K562 (cell line): ENCODE measurements at regions not wholly inside any gene's neighbourhood (a gene's known extent, or its start where the extent isn't known, plus 50 kb on each side); places are given as distances from the start of the nearest gene placed in this dataset.

Experiments
- ATAC-seq: fragments of 200-7000 bp; cut with Tn5 transposase; 3 replicates; pipeline ENCODE4 v1.9.1; 2020; ENCODE audit warnings: moderate library complexity
- BruUV-seq: library from RNA; stranded (reverse); fragments of 400-500 nt; replicated peaks from 2 replicates; lab custom pipeline; 2021; lab: Mats Ljungman, UMichigan
- CTCF ChIA-PET: fragments of 300-600 bp; formaldehyde crosslinking; extraction: SDS; loops from one replicate; lab custom pipeline; 2021; ENCODE audit warnings: low intra/inter-chr PET ratio; lab: Yijun Ruan, JAX
- POLR2A ChIA-PET: fragments of 300-600, 350-650 bp; sonication (Branson Sonifier 250); formaldehyde crosslinking; extraction: SDS; loops from one replicate; lab custom pipeline; 2021; ENCODE audit warnings: antibody characterized with exemption, inconsistent platforms; lab: Yijun Ruan, JAX
- DNase-seq, 4 experiments: peaks; one replicate each; pipeline versions ENCODE4 v3.0.0 to v3.0.0-alpha.2; 2011 to 2018; ENCODE audit warnings: low spot score in 3 of 4, mixed read lengths in 3 of 4; ENCODE audit errors: extremely low read depth in 1 of 4
- FAIRE-seq: peaks from 2 replicates; lab custom pipeline; 2011; peaks lifted over from hg19 to GRCh38; lab: Jason Lieb, UNC
- H2AFZ ChIP-seq: 2 replicates; pipeline ENCODE4 v1.6.0; 2011; ENCODE audit warnings: low read depth, low read length, control low read depth, inconsistent platforms
- H3K27ac ChIP-seq: fragments of 200-600 bp; 3 replicates; pipeline ENCODE4 v1.8.0; 2011; ENCODE audit warnings: low read depth, mild to moderate bottlenecking, control low read depth, inconsistent platforms, low read length, moderate library complexity, mixed read lengths; ENCODE audit errors: extremely low read depth
- H3K27me3 ChIP-seq, 2 experiments: fragments of 300-600 bp in 1 of 2; 2 replicates in 1 of 2; 3 replicates in 1 of 2; pipeline versions ENCODE4 v1.6.0 to v1.8.0; 2011; ENCODE audit warnings: inconsistent platforms in 2 of 2, low read length in 2 of 2, mild to moderate bottlenecking in 1 of 2, mixed read lengths in 1 of 2, moderate library complexity in 1 of 2; ENCODE audit not compliant: control insufficient read depth in 2 of 2, insufficient read depth in 2 of 2
- H3K36me3 ChIP-seq: fragments of 300-600 bp; 3 replicates; pipeline ENCODE4 v1.8.0; 2011; ENCODE audit warnings: mild to moderate bottlenecking, low read length, inconsistent platforms; ENCODE audit not compliant: control insufficient read depth, insufficient read depth
- H3K4me1 ChIP-seq, 2 experiments: fragments of 200-600 bp in 1 of 2; replicated peaks in 1 of 2; 2 replicates in 1 of 2; 3 replicates in 1 of 2; pipeline versions ENCODE4 v1.5.1 to v1.8.0; 2011; ENCODE audit warnings: inconsistent platforms in 2 of 2, low read length in 2 of 2, mild to moderate bottlenecking in 1 of 2, mixed read lengths in 1 of 2, moderate library complexity in 1 of 2; ENCODE audit not compliant: control insufficient read depth in 2 of 2, insufficient read depth in 2 of 2
- H3K4me2 ChIP-seq: 2 replicates; pipeline ENCODE4 v1.6.1; 2011; ENCODE audit warnings: low read length, control low read depth, inconsistent platforms, mixed read lengths; ENCODE audit not compliant: insufficient read depth
- H3K4me3 ChIP-seq: fragments of 200-600 bp; sonication (generic), shearing (Covaris generic); 2 replicates; pipeline ENCODE4 v1.5.1; 2016; ENCODE audit warnings: control low read depth, inconsistent platforms
- H3K79me2 ChIP-seq: fragments of 200-600 bp; 3 replicates; pipeline ENCODE4 v1.8.0; 2011; ENCODE audit warnings: low read length, inconsistent platforms; ENCODE audit not compliant: control insufficient read depth, insufficient read depth
- H3K9ac ChIP-seq, 2 experiments: 2 replicates each; pipeline versions ENCODE4 v1.6.0 to v1.6.1; 2011; ENCODE audit warnings: low read depth in 2 of 2, low read length in 2 of 2, control low read depth in 1 of 2, inconsistent platforms in 1 of 2, mild to moderate bottlenecking in 1 of 2, mixed read lengths in 1 of 2; ENCODE audit not compliant: insufficient read depth in 1 of 2
- H3K9me1 ChIP-seq: one replicate; pipeline ENCODE4 v1.6.0; 2011; ENCODE audit warnings: inconsistent platforms, mild to moderate bottlenecking, low read length, moderate library complexity; ENCODE audit not compliant: control insufficient read depth, insufficient read depth
- H3K9me3 ChIP-seq: replicated peaks from 2 replicates; pipeline ENCODE4 v1.5.1; 2011; ENCODE audit warnings: low read depth, low read length, inconsistent platforms; ENCODE audit not compliant: control insufficient read depth, insufficient read depth
- H4K20me1 ChIP-seq: replicated peaks from 2 replicates; pipeline ENCODE4 v1.6.1; 2011; ENCODE audit warnings: low read length, inconsistent platforms, mixed read lengths; ENCODE audit not compliant: control insufficient read depth, insufficient read depth
- GTF2E2 ChIP-seq: fragments of 200-800 bp; sonication (Bioruptor generic); IDR thresholded peaks from 2 replicates; pipeline ENCODE4 v1.6.1; 2016; ENCODE audit warnings: missing genetic modification characterization, missing compliant biosample characterization
- HDAC3 ChIP-seq: fragments of 450-650 bp; IDR thresholded peaks from 2 replicates; pipeline ENCODE4 v1.6.1; 2018; ENCODE audit warnings: borderline replicate concordance, mild to moderate bottlenecking, moderate library complexity; ENCODE audit not compliant: partially characterized antibody
- HEY1 ChIP-seq: fragments of 250-450 bp; sonication (Bioruptor Pico); IDR thresholded peaks from 2 replicates; pipeline ENCODE4 v1.5.0; 2020; ENCODE audit warnings: mild to moderate bottlenecking, moderate library complexity, borderline replicate concordance
- SLC30A9 ChIP-seq: fragments of 250-450 bp; sonication (Bioruptor Pico); IDR thresholded peaks from 2 replicates; pipeline ENCODE4 v1.8.0; 2022; ENCODE audit warnings: mild to moderate bottlenecking, moderate library complexity
- SMARCB1 ChIP-seq: IDR thresholded peaks from 2 replicates; pipeline ENCODE4 v1.6.1; 2011; ENCODE audit warnings: improper control_type of control experiment, low read depth; ENCODE audit not compliant: insufficient read length
- ZBTB2 ChIP-seq: fragments of 450-650 bp; IDR thresholded peaks from 2 replicates; pipeline ENCODE4 v1.6.1; 2016; ENCODE audit warnings: antibody characterized with exemption
- ZC3H11A ChIP-seq: IDR thresholded peaks from 2 replicates; pipeline ENCODE4 v1.6.1; 2012; ENCODE audit warnings: low read depth, low read length, improper control_type of control experiment
- ZFP1 ChIP-seq: fragments of 450-650 bp; formaldehyde crosslinking; IDR thresholded peaks from 2 replicates; pipeline ENCODE4 v1.4.0; 2020; ENCODE audit warnings: mild to moderate bottlenecking, mixed read lengths
- WGBS: fragments of 100-300 bp; shearing (Covaris generic); methylation state at CpG from one replicate; pipeline ENCODE4 v1.1.6; 2016; ENCODE audit warnings: low coverage, mixed read lengths; ENCODE audit not compliant: insufficient coverage; ENCODE audit errors: missing lambda C conversion rate; 5-methylcytosine and 5-hydroxymethylcytosine counted together
- in situ Hi-C: fragments of 300-500 bp; cut with MboI; formaldehyde crosslinking; loops from 4 replicates; pipeline ENCODE4 v1.15.0; 2018; ENCODE audit warnings: inconsistent platforms, mixed read lengths
- intact Hi-C: fragments of 100-400 bp; cut with micrococcal nuclease; formaldehyde crosslinking; loops from 2 replicates; pipeline ENCODE4 v1.14.2; 2022
- TF ChIP-seq, protein P1 (sequence below): fragments of 450-650 bp; IDR thresholded peaks from 2 replicates; pipeline ENCODE4 v1.6.1; 2018; ENCODE audit not compliant: partially characterized antibody
- TF ChIP-seq, protein P2 (sequence below), 3 experiments: fragments of 200-800 bp in 1 of 3; fragments of 250-450 bp in 1 of 3; fragments of 450-650 bp in 1 of 3; sonication (Bioruptor Pico) in 1 of 3; sonication (Bioruptor generic) in 1 of 3; formaldehyde crosslinking in 1 of 3; IDR thresholded peaks; 2 replicates each; pipeline versions ENCODE4 v1.6.1 to v1.8.0; 2016 to 2022; ENCODE audit warnings: mild to moderate bottlenecking in 2 of 3, missing genetic modification characterization in 2 of 3, missing compliant biosample characterization in 1 of 3, moderate library complexity in 1 of 3

DNA sequence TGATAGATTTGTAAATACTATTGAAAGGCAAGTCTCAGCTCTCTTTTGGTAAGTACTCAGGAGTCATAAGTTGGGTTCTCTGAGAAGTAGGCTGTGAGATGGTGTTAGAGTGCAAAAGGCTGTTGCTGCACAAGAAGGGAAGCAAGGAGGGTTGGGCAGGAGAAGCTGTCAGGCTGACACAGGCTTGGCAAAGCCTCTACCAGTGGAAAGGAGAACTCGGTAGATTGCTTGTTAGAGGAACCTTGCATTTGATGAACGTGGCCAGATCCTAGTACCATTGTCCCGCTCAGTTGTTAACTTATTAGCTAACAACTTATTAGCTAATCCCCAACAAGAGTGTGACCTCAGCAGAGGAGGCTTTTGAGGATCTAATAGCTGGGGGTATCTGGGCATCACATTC lies 449.3 kb upstream of the BOD1L1 start:
- Histone ChIP-seq H3K27me3 (no peaks in the 10 kb centered on the region), H3K9me1 (no peaks in the 10 kb centered on the region), H3K27ac (no peak overlapping the region), H3K36me3 (no peaks in the 10 kb centered on the region), H2AFZ (no peak overlapping the region), H3K9me3 (peaks cover 4% of the 10 kb centered on the region), H3K79me2 (no peaks in the 10 kb centered on the region), H3K4me1 (no peaks in the 10 kb centered on the region), H3K4me3 (no peak overlapping the region), H3K4me2 (no peak overlapping the region), H4K20me1 (no peaks in the 10 kb centered on the region), H3K9ac (no peak overlapping the region)
- in situ Hi-C loops (no loop called here), intact Hi-C loops (no loop called here)
- 0% methylated on average over 3 of the region's 3 CpGs for WGBS
- no peak for DNase-seq
- BruUV-seq: no TSS peak
- ATAC-seq: no peak
- TF ChIP-seq, protein P1, sequence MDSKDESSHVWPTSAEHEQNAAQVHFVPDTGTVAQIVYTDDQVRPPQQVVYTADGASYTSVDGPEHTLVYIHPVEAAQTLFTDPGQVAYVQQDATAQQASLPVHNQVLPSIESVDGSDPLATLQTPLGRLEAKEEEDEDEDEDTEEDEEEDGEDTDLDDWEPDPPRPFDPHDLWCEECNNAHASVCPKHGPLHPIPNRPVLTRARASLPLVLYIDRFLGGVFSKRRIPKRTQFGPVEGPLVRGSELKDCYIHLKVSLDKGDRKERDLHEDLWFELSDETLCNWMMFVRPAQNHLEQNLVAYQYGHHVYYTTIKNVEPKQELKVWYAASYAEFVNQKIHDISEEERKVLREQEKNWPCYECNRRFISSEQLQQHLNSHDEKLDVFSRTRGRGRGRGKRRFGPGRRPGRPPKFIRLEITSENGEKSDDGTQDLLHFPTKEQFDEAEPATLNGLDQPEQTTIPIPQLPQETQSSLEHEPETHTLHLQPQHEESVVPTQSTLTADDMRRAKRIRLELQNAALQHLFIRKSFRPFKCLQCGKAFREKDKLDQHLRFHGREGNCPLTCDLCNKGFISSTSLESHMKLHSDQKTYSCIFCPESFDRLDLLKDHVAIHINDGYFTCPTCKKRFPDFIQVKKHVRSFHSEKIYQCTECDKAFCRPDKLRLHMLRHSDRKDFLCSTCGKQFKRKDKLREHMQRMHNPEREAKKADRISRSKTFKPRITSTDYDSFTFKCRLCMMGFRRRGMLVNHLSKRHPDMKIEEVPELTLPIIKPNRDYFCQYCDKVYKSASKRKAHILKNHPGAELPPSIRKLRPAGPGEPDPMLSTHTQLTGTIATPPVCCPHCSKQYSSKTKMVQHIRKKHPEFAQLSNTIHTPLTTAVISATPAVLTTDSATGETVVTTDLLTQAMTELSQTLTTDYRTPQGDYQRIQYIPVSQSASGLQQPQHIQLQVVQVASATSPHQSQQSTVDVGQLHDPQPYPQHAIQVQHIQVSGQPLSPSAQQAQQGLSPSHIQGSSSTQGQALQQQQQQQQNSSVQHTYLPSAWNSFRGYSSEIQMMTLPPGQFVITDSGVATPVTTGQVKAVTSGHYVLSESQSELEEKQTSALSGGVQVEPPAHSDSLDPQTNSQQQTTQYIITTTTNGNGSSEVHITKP: no peak
- TF ChIP-seq, protein P2, sequence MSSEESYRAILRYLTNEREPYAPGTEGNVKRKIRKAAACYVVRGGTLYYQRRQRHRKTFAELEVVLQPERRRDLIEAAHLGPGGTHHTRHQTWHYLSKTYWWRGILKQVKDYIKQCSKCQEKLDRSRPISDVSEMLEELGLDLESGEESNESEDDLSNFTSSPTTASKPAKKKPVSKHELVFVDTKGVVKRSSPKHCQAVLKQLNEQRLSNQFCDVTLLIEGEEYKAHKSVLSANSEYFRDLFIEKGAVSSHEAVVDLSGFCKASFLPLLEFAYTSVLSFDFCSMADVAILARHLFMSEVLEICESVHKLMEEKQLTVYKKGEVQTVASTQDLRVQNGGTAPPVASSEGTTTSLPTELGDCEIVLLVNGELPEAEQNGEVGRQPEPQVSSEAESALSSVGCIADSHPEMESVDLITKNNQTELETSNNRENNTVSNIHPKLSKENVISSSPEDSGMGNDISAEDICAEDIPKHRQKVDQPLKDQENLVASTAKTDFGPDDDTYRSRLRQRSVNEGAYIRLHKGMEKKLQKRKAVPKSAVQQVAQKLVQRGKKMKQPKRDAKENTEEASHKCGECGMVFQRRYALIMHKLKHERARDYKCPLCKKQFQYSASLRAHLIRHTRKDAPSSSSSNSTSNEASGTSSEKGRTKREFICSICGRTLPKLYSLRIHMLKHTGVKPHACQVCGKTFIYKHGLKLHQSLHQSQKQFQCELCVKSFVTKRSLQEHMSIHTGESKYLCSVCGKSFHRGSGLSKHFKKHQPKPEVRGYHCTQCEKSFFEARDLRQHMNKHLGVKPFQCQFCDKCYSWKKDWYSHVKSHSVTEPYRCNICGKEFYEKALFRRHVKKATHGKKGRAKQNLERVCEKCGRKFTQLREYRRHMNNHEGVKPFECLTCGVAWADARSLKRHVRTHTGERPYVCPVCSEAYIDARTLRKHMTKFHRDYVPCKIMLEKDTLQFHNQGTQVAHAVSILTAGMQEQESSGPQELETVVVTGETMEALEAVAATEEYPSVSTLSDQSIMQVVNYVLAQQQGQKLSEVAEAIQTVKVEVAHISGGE (CRISPR knock-in tag; IDR thresholded peaks at IDR 0.05): no peak
- no peak for TF ChIP-seq SMARCB1
- TF ChIP-seq ZBTB2: no peak
- TF ChIP-seq HEY1 (CRISPR knock-in tag): no peak
- no peak for TF ChIP-seq GTF2E2 (tag)
- TF ChIP-seq ZFP1 (CRISPR knock-in tag): no peak
- no peak for TF ChIP-seq ZC3H11A
- no peak for TF ChIP-seq HDAC3
- TF ChIP-seq SLC30A9 (CRISPR knock-in tag): no peak
- FAIRE-seq: no peak
- POLR2A ChIA-PET: interaction anchor here (1.1 kb wide), 1 partner anchor 272 kb away, joined by 3 read pairs; no protein-coding TSS in a partner anchor
- CTCF ChIA-PET: no interaction called here
